Small intestine (tissue), 7 donors: ENCODE measurements at regions not wholly inside any gene's neighbourhood (a gene's known extent, or its start where the extent isn't known, plus 50 kb on each side); places are given as distances from the start of the nearest gene placed in this dataset.

ENCODE experiments used
- DNase-seq, 2 donors: peaks; one replicate each; pipeline versions ENCODE4 v3.0.0 to v3.0.0-alpha.2; 2013
- FAIRE-seq: peaks from 2 replicates; lab custom pipeline; 2012; peaks lifted over from hg19 to GRCh38; lab: Jason Lieb, UNC
- H3K27ac ChIP-seq, 3 donors: one replicate each; pipeline ENCODE4 v1.5.1; 2013; ENCODE audit warnings: low read length in 2 of 3, mild to moderate bottlenecking in 2 of 3, control low read depth in 1 of 3, inconsistent platforms in 1 of 3, low read depth in 1 of 3, moderate library complexity in 1 of 3
- H3K27me3 ChIP-seq, 3 donors: one replicate each; pipeline ENCODE4 v1.6.1; 2013; ENCODE audit warnings: low read length in 3 of 3, inconsistent platforms in 1 of 3; ENCODE audit not compliant: control insufficient read depth in 3 of 3, insufficient read depth in 3 of 3
- H3K36me3 ChIP-seq, 3 donors: one replicate each; pipeline ENCODE4 v1.6.1; 2013; ENCODE audit warnings: low read length in 3 of 3, inconsistent platforms in 1 of 3, low read depth in 1 of 3, mild to moderate bottlenecking in 1 of 3, moderate library complexity in 1 of 3; ENCODE audit not compliant: control insufficient read depth in 3 of 3, insufficient read depth in 2 of 3
- H3K4me1 ChIP-seq, 3 donors: one replicate each; pipeline ENCODE4 v1.6.1; 2013; ENCODE audit warnings: low read length in 2 of 3, inconsistent platforms in 1 of 3, low read depth in 1 of 3, mild to moderate bottlenecking in 1 of 3, moderate library complexity in 1 of 3; ENCODE audit not compliant: control insufficient read depth in 3 of 3, insufficient read depth in 2 of 3
- H3K4me3 ChIP-seq, 3 donors: one replicate each; pipeline ENCODE4 v1.5.1; 2013; ENCODE audit warnings: low read length in 3 of 3, control low read depth in 1 of 3, inconsistent platforms in 1 of 3, low read depth in 1 of 3, mild to moderate bottlenecking in 1 of 3, moderate library complexity in 1 of 3
- H3K9me3 ChIP-seq, 2 donors: one replicate each; pipeline ENCODE4 v1.6.1; 2013; ENCODE audit warnings: low read depth in 1 of 2, low read length in 1 of 2; ENCODE audit not compliant: control insufficient read depth in 2 of 2, insufficient read depth in 1 of 2
- WGBS, 3 donors: extraction: QIAGEN DNeasy Blood & Tissue Kit; methylation state at CpG; one replicate each; pipeline ENCODE4 v1.1.7; 2013; 5-methylcytosine and 5-hydroxymethylcytosine counted together
- donor health status: healthy with polysubstance abuse.
- donor health status: control.
- donor health status: control.
- donor health status: Bipolar disorder and iron deficiency.
- donor health status: healthy.

DNA sequence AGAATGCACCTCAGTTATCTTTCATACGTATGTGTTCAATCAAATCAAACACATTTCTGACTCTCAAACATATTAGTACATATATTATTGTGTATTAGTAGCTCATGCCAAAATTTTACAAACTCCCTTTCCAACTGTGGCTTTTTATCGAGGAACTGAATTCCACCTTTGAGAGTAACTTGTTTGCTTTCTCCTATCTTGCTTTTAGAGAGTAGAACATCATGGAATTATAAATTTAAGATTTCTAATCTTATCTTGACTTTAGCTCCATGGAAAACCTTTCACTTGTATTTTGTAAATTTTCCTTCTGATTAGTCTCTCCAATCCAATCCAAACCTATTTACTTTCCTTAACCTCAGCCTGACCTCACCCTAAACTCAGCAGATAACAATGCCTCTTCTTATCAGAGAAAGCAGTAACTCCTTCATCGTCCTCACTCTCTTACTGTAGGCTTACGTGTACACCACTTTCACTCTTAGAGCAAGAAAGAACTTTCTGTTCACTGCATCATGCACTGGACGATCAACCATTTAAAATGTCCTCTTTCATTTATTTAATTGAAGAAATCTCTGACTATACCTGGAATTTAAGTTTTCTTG, 164.5 kb downstream of the TMTC3 start:
- Histone ChIP-seq H3K27me3 (no peaks in the 10 kb centered on the region), H3K27ac (no peak overlapping the region), H3K9me3 (no peaks in the 10 kb centered on the region), H3K4me1 (no peaks in the 10 kb centered on the region), H3K36me3 (no peaks in the 10 kb centered on the region), H3K4me3 (no peak overlapping the region)
- DNase-seq (peak in 1 of 2 donors; percentile 23), FAIRE-seq (no peak)
- 28 to 57% (median 42%) methylated on average over 5 of the region's 5 CpGs for WGBS, 3 donors

DNA sequence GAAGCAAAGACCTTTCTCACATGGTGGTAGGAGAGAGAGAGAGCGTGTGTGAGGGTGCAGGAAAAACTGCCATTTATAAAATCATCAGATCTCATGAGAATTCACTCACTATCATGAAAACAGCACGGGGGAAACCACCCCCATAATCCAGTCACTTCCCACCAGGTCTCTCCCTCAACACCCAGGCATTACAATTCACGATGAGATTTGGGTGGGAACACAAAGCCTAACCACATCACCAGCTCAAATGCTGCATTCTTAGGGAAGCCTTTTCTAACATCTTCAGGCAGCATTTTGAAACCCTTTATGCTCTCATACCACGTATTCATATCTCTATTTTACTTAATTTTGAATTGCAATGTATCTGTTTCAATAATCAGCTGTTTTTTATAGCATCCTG, 165.9 kb downstream of the TMTC3 start:
- no peak for FAIRE-seq

DNA sequence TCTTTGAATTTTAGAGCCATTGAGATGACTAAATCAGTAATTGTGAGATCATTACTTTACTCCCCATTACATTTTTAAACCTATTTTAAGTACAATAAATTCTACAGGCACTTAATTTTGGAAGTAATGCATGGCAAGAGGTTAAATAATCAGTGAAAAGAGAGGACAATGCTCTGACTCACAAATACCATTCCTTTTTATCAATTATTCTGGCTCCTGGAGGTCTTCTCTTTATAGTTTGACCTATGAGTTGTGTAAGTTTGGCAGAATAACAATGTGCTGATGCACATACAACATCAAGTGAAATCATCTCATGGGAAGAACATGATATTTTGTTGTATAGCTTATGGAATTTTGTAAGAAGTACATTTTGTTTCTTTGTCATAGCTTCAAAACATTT, 166.7 kb downstream of the TMTC3 start:
- Histone ChIP-seq H3K36me3 (no peaks in the 10 kb centered on the region), H3K4me3 (no peak overlapping the region), H3K9me3 (no peaks in the 10 kb centered on the region), H3K27me3 (no peaks in the 10 kb centered on the region), H3K27ac (no peak overlapping the region), H3K4me1 (no peaks in the 10 kb centered on the region)
- no peak for DNase-seq
- FAIRE-seq: peak; percentile 36

More for the DNA sequence above, 165.9 kb downstream of the TMTC3 start:
- no peak for DNase-seq
- no peak overlapping the region for H3K27ac ChIP-seq
- H3K9me3 ChIP-seq: no peaks in the 10 kb centered on the region
- no peaks in the 10 kb centered on the region for H3K36me3 ChIP-seq
- H3K27me3 ChIP-seq: no peaks in the 10 kb centered on the region
- 79 to 88% (median 81%) methylated on average over 4 of the region's 4 CpGs for WGBS, 3 donors
- H3K4me1 ChIP-seq: no peaks in the 10 kb centered on the region
- no peak overlapping the region for H3K4me3 ChIP-seq

DNA sequence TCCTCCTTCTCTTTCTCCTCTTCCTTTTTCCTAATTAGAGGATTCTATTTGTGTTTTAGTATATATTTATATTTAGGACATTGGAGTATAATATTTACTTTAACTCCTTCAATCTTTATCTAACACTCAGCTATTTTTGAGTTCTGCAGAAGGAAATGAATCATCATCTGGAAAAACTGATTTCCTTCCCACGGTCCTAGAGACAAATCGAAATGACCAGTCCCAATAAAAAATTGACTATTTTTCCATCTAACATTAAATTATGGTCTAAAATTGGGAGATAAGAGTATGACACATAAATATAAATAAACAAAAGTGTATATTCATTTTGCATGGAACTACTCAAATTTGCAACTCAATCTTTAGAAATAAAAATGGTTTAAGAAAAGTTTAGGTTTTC, 167.4 kb downstream of the TMTC3 start:
- no peak for FAIRE-seq
- 48 to 67% (median 62%) methylated on average over 2 of the region's 2 CpGs for WGBS, 3 donors

DNA sequence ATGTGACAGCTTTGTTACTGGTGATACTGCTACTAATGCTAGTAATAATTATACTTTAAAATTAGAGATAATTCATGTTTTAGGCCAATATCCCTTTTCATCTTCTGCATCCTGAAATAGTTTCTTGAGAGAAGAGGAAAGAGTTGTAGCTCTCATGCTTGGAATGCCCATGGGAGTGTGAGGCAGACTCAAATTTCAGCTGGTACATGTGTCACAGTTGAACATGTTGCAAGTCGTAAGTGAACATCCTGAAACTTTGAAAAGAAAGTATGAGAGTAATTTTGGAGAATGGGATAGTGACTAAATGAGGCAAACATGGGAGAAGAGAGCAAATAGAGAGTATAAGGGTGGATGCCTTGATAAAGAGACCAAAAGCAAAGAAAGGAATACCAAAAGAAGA, 168.0 kb downstream of the TMTC3 start:
- Histone ChIP-seq H3K36me3 (no peaks in the 10 kb centered on the region), H3K4me3 (no peak overlapping the region), H3K27me3 (no peaks in the 10 kb centered on the region), H3K9me3 (no peaks in the 10 kb centered on the region), H3K27ac (no peak overlapping the region), H3K4me1 (no peaks in the 10 kb centered on the region)
- FAIRE-seq (no peak), DNase-seq (no peak)
- 76 to 85% (median 83%) methylated on average over 1 of the region's 1 CpG for WGBS, 3 donors

More for the DNA sequence above, 167.4 kb downstream of the TMTC3 start:
- H3K36me3 ChIP-seq: no peaks in the 10 kb centered on the region
- DNase-seq: no peak
- no peak overlapping the region for H3K27ac ChIP-seq
- no peaks in the 10 kb centered on the region for H3K27me3 ChIP-seq
- no peaks in the 10 kb centered on the region for H3K9me3 ChIP-seq
- no peak overlapping the region for H3K4me3 ChIP-seq
- no peaks in the 10 kb centered on the region for H3K4me1 ChIP-seq

DNA sequence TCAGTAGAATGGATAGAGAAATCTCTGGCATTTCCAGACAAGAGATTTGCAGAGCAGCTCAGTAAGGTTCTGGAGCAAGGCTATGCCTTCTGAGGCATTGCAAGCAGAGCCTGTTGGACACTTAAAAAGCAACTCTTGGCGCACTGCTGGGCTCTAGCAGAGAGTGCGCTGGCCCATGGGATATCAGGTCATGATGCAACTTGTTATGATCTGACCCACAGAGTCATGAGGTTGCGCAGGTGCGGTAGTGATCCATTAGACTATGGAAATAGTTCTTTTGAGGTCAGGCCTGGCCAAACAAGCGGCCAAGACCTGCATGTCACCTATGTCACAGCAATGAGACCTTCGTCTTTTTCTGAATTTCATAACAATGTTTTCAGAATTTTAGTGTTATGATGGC, 168.6 kb downstream of the TMTC3 start:
- no peaks in the 10 kb centered on the region for H3K4me1 ChIP-seq
- H3K27ac ChIP-seq: peak overlapping the region in 1 of 3 donors; percentile 1
- H3K36me3 ChIP-seq: no peaks in the 10 kb centered on the region
- DNase-seq (no peak), FAIRE-seq (no peak)
- no peak overlapping the region for H3K4me3 ChIP-seq
- no peaks in the 10 kb centered on the region for H3K27me3 ChIP-seq
- WGBS, 3 donors: 82 to 97% (median 95%) methylated on average over 6 of the region's 6 CpGs
- H3K9me3 ChIP-seq: no peaks in the 10 kb centered on the region

DNA sequence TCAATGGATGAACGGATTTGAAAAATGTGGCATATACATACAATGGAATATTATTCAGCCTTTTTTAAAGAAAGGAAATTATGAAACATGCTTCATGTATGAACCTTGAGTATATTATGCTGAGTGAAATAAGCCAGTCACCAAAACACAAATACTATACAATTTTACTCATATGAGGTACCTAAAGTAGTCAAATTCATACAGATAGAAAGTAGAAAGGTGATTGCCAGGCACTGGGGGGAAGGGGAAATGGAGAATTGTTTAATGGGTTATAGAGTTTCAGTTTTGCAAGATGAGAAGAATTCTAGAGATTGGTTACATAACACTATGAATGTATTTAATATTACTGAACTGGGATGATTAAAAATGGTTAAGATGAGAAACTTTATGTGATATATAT, 171.4 kb downstream of the TMTC3 start:
- FAIRE-seq (no peak), DNase-seq (no peak)
- 90 to 91% (median 91%) methylated on average over 1 of the region's 1 CpG for WGBS, 3 donors
- Histone ChIP-seq H3K4me1 (peaks cover 0 to 2% (median 0%) of the 10 kb centered on the region in 3 donors), H3K36me3 (no peaks in the 10 kb centered on the region), H3K4me3 (no peak overlapping the region), H3K9me3 (no peaks in the 10 kb centered on the region), H3K27me3 (no peaks in the 10 kb centered on the region), H3K27ac (no peak overlapping the region)

DNA sequence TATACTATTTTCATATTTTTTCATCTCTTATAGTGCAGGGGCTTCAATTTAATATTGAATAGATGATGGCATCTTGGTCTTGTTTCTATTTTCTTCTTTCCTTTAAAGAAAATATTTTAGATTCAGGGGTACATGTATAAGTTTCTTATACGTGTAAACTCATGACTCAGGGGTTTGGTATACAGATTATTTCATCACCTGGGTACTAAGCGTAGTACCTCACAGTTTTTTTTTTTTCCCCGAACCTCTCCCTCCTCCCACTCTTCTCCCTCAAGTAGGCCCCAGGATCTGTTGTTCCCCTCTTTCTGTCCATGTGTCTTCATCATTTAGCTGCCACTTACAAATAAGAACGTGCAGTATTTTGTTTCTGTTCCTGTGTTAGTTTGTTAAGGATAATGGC, 172.6 kb downstream of the TMTC3 start:
- DNase-seq: no peak
- Histone ChIP-seq H3K4me1 (peaks cover 0 to 2% (median 0%) of the 10 kb centered on the region in 3 donors), H3K4me3 (no peak overlapping the region), H3K36me3 (no peaks in the 10 kb centered on the region), H3K27me3 (no peaks in the 10 kb centered on the region), H3K9me3 (no peaks in the 10 kb centered on the region), H3K27ac (no peak overlapping the region)
- no peak for FAIRE-seq
- WGBS, 3 donors: 93 to 96% (median 93%) methylated on average over 4 of the region's 4 CpGs

DNA sequence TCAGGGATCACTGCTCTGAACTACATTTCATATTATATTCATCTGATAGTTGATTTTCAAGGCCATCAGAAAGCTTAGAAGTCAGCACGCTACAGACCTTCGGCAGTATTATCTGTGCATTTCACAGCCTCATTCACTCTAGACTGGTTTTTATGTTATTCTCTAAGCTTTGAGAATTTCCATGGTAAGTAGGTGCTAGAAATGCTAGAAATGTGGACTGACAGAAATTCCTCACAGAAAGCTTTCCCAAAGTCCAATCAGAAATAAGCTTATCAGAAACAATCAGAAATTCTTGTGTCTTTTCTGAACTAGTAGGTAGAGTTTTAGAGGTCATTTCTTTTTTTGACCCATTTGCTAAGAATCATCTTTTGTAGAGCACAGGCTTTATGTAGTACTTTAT, 176.6 kb downstream of the TMTC3 start:
- peak in 1 of 2 donors; percentile 9 for DNase-seq
- H3K4me1 ChIP-seq: peaks cover 0 to 2% (median 0%) of the 10 kb centered on the region in 3 donors
- no peak overlapping the region for H3K27ac ChIP-seq
- H3K9me3 ChIP-seq: no peaks in the 10 kb centered on the region
- no peaks in the 10 kb centered on the region for H3K27me3 ChIP-seq
- WGBS, 3 donors: 17 to 51% (median 49%) methylated on average over 2 of the region's 2 CpGs
- FAIRE-seq: no peak
- H3K36me3 ChIP-seq: no peaks in the 10 kb centered on the region
- H3K4me3 ChIP-seq: no peak overlapping the region
